GM21717 (cell line): ENCODE measurements at regions not wholly inside any gene's neighbourhood (a gene's known extent, or its start where the extent isn't known, plus 50 kb on each side); places are given as distances from the start of the nearest gene placed in this dataset.
"Not testable (repeated sequence)": the region's sequence is repeated elsewhere in the genome, so short reads cannot be mapped to it uniquely, and the experiment has no call there.

Experiments used
- ATAC-seq: cut with Tn5 transposase; IDR thresholded peaks from one replicate; pipeline ENCODE4 v1.9.1; 2021; ENCODE audit warnings: mild to moderate bottlenecking, moderate library complexity; ENCODE audit not compliant: unreplicated experiment

GRCh38 chrX:55813150-55813549 is 95.6 kb downstream of the RRAGB start:
- ATAC-seq = no peak

DNA sequence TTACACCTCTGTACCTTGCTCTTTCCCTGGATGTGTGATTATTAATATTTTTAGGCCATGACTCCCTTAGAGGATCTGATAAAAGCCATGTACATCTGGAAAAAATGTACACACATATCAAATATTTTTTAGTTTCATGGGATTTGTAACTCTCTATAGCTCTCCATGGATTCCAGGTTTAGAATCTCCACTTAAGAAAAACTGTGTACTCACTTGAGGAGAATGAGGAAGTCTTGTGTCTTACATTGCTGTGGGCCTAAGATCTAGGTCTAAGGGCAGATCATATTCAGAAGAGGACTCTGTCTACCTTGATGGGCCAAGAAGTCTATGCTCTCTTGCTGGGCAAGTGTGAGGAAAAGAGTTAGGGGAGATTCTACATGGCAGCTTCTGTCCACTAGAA is 98.0 kb downstream of the RRAGB start:
- ATAC-seq = no peak

GRCh38 chrX:55816023-55816422 is 98.5 kb downstream of the RRAGB start:
- no peak for ATAC-seq

GRCh38 chrX:55818673-55819375 is 101.3 kb downstream of the RRAGB start:
- ATAC-seq = no peak

- ATAC-seq = no peak
Measured at GRCh38 chrX:55839485-55839884, 121.9 kb downstream of the RRAGB start.

DNA sequence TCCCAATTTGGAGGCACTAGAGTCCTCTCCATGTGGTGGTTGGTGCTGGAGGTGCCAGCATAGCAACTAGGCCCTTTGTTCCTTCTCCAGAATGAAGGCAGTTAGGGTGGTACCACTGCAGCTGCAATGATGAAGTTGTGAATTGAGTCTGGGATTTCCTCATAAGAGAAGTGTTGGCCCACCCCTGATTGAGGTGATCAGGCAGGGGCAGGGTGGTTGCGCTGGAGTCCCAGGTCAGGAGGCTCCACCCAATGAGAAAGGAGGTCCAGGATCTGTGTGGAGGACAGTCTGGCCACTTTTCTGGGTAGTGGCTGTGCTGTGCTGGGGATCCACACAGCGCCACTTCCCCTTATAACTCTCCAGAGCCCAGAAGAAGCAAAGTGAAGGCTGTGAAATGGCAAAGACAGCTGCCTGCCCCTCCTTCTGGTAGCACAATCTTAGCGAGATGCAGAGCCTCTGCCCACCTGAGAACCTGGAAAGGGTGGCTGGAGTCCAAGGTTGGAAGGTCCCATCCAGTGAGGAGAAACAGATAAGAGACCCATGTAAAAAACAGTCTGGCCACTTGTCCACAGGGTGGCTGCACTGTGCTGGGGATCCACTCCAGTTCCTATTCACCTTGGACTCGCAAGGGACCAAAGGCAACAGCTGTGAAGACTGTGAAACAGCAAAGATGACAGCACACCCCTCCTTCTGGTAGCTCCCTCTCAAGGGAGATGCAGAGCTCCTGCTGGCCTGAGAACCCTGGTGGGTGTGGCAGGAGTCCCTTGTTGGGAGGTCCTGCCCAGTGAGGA is 124.6 kb downstream of the RRAGB start:
- no peak for ATAC-seq

- ATAC-seq = not testable (repeated sequence)
Measured at GRCh38 chrX:55866779-55867178, 149.2 kb downstream of the RRAGB start.

GRCh38 chrX:55867181-55867651 is 149.7 kb downstream of the RRAGB start:
- peak; percentile 79 for ATAC-seq

GRCh38 chrX:55867708-55868107 is 150.2 kb downstream of the RRAGB start:
- ATAC-seq = peak; percentile 78

DNA sequence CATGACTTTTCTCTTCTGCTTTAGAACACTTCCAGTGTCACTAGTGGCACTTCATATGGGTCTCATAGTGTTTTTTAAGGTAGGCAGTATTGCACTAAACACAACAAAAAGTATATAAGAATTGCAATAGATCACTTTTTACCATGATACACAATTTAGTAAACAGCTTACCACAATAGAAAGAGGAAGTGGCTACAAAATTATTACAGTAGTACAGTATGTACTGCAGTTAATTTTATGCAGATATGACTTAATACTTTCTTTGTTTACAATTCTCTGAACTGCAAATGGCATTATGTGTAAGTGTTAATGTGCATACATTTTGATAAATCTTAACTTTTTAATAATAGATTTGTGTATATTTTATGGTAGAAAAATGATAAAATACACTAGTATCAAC is 157.3 kb downstream of the RRAGB start:
- ATAC-seq = no peak

DNA sequence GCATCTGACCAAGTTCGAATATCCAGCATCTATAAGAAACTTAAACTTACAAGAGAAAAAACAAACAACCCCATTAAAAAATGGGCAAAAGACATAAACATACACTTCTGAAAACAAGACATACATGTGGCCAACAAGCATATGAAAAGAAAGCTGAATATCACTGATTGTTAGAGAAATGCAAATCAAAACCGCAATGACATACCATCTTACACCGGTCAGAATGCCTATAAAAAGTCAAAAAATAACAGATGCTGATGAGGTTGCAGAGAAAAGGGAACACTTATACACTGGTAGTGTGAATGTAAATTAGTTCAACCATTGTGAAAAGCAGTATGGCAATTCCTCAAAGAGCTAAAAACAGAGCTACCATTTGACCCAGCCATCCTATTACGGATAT is 166.0 kb downstream of the RRAGB start:
- not testable (repeated sequence) for ATAC-seq

DNA sequence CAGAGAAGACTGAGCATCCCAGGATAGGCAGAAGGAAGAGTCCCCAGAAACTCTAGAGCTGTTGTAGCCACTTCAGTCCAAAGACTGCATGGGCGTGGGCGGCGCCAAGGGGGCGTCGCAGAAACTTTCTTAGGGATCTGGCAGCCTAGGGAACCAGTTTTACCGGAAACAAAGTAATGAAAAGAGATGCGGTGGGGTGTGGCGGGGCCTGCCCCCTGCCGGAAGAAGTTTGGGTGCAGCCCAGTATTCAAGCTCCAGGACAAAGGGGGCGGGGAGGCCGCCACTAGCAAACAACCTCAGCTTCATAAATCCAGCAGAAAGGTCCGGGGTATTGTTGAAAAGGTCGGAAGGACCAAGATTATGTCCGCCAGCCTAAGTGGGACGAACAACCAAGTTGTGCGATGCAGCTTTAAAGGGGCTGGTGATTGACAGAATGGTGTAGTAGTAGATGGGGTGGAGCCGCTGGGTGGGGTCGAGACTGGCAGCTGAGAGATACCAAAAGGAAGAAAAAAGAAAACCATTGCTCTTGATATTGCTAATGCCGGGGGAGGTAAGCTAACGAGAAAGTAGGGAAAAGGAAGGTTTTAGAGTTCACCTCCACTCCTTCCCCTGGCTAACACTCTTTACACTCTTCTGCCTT is 190.5 kb downstream of the RRAGB start:
- ATAC-seq = peak; percentile 81

- ATAC-seq = peak; percentile 49
Measured at GRCh38 chrX:55908661-55909212, 191.2 kb downstream of the RRAGB start.

DNA sequence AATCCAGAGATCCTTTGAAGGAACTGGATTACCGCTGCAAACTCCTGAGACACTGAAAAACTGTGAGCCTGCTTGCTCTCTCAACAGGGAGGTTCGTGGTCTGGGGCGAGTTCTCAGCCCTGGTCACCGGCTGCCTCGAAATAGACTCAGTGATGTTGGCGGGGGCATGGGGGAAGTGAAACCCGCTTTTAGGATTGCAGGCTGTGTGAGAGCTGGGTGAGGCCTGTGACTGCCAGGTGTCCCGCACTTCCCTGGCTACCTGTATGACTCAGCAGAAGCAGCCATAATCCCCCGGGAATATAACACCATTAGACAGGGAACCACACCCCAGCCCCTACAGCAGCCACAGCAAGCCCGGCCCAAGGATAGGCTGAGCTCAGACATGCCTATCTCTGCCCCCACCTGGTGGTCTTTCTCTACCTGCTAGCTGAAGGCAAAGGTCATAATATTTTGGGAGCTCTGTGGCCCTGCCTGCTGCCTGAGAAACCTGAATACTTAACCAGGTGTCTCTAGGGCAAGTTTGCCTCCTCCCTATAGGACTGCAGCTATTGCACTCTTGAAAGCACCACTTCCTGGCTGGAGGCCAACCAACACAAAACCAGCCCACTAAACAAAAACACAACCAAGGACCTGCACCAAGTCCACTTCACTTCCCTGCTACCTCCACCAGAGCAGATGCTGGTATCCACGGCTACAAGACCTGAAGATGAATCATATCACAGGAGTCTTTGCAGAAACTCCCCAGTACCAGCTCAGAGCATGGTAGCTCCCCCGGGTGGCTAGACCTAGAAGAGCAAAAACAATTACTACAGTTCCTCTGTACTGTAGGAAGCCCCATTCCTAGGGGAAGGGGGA is 202.0 kb downstream of the RRAGB start:
- peak; percentile 95 for ATAC-seq

DNA sequence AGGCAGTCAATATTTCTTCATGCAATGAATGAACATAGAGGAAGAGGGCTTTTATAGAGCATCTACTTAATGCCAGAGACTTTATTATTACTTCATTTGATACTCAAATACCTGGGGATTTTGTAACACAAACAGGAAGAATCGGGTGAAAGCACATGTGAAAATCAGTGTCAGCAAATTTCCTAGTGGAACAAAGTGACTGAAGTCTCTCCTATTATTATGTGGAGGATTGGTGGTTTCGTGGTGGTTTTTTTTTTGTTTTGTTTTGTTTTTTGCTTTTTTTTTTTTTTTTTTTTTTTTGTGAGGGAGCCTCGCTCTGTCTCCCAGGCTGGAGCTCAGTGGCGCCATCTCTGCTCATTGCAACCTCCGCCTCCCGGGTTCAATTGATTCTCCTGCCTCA is 207.0 kb downstream of the RRAGB start:
- no peak for ATAC-seq

- not testable (repeated sequence) for ATAC-seq
Measured at GRCh38 chrX:55928529-55928928, 211.0 kb downstream of the RRAGB start.
